ENCODE measurements at regions not wholly inside any gene's neighbourhood (a gene's known extent, or its start where the extent isn't known, plus 50 kb on each side); places are given as distances from the start of the nearest gene placed in this dataset.
A peak's percentile ranks its signal among the peaks of the same experiment; 100 is the strongest.

- Mint-ChIP-seq H3K4me1 (ENCODE audit: low read depth, unreplicated experiment) (no peaks in the 10 kb centered on the region), H3K36me3 (ENCODE audit: unreplicated experiment) (no peaks in the 10 kb centered on the region), H3K27me3 (ENCODE audit: unreplicated experiment) (no peaks in the 10 kb centered on the region), H3K9me3 (ENCODE audit: unreplicated experiment) (no peaks in the 10 kb centered on the region), H3K27ac (ENCODE audit: unreplicated experiment) (no peak overlapping the region), H3K4me3 (ENCODE audit: unreplicated experiment) (no peak overlapping the region)
- no peak for DNase-seq
- no peak for TF ChIP-seq CTCF (IDR thresholded peaks at IDR 0.05; ENCODE audit: partially characterized antibody, unreplicated experiment)
Measured at GRCh38 chr4:136000246-136000645, 1532.0 kb downstream of the PCDH18 start.

DNA sequence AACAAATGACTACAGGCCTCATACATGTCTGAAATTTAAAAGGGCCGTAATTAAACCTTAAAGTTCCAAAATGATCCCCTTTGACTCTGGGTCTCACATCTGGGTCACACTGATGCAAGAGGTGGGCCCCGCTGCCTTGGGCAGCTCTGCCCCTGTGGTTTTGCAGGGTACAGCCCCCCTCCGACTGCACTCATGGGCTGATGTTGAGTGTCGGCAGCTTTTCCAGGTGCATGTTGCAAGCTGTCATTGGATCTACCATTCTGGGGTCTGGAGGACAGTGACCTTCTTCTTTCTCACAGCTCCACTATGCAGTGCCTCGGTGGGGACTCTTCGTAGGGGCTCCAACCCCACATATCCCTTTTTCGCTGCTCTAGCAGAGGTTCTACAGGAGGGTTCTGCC, 1537.9 kb downstream of the PCDH18 start:
- peaks cover 4% of the 10 kb centered on the region for H3K4me1 Mint-ChIP-seq (ENCODE audit: low read depth, unreplicated experiment)
- H3K27ac Mint-ChIP-seq (ENCODE audit: unreplicated experiment), result no peak overlapping the region
- no peaks in the 10 kb centered on the region for H3K27me3 Mint-ChIP-seq (ENCODE audit: unreplicated experiment)
- no peaks in the 10 kb centered on the region for H3K9me3 Mint-ChIP-seq (ENCODE audit: unreplicated experiment)
- no peak overlapping the region for H3K4me3 Mint-ChIP-seq (ENCODE audit: unreplicated experiment)
- DNase-seq, result no peak
- no peaks in the 10 kb centered on the region for H3K36me3 Mint-ChIP-seq (ENCODE audit: unreplicated experiment)
- TF ChIP-seq CTCF (IDR thresholded peaks at IDR 0.05; ENCODE audit: partially characterized antibody, unreplicated experiment), result no peak

DNA sequence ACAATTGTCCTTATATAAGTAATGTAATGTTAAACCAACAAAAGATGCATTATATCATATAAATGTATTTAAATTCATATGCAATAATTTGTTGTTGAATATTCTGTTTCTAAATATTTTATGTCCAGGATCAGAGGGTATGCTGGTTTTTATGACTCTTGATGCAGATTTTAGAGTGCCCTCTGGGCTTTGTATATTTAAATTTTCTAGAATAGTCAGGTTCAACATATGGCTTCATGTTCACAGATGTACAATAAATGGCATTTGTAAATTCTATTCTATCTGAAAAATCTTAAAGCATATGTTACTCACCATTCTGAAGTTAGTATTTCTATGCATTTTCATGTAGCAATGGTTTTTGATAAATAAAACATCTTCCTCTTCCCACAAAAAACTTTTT, 1555.4 kb downstream of the PCDH18 start:
- peak overlapping the region; percentile 12 for H3K27ac Mint-ChIP-seq (ENCODE audit: unreplicated experiment)
- no peak for DNase-seq
- peaks cover 3% of the 10 kb centered on the region for H3K4me1 Mint-ChIP-seq (ENCODE audit: low read depth, unreplicated experiment)
- no peaks in the 10 kb centered on the region for H3K36me3 Mint-ChIP-seq (ENCODE audit: unreplicated experiment)
- H3K27me3 Mint-ChIP-seq (ENCODE audit: unreplicated experiment), result no peaks in the 10 kb centered on the region
- no peak for TF ChIP-seq CTCF (IDR thresholded peaks at IDR 0.05; ENCODE audit: partially characterized antibody, unreplicated experiment)
- no peaks in the 10 kb centered on the region for H3K9me3 Mint-ChIP-seq (ENCODE audit: unreplicated experiment)
- H3K4me3 Mint-ChIP-seq (ENCODE audit: unreplicated experiment), result no peak overlapping the region

DNA sequence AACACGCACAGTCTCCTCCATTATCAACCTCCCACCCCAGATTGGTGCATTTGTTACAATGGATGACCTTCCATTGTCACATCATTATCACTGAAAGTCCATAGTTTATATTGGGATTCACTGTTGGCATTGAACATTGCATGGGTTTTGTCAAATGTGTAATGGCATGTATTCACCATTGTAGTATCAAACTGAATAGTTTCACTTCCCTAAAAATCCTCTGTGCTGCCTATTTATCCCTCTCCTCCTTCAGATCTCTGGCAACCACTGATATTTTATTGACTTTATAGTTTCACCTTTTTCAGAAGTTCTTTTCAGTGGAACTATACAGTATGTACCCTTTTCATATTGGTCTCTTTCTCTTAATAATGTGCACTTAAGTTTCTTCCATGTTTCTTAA, 1565.4 kb downstream of the PCDH18 start:
- Mint-ChIP-seq H3K36me3 (ENCODE audit: unreplicated experiment) (no peaks in the 10 kb centered on the region), H3K4me1 (ENCODE audit: low read depth, unreplicated experiment) (peaks cover 6% of the 10 kb centered on the region), H3K27ac (ENCODE audit: unreplicated experiment) (no peak overlapping the region), H3K4me3 (ENCODE audit: unreplicated experiment) (no peak overlapping the region), H3K9me3 (ENCODE audit: unreplicated experiment) (no peaks in the 10 kb centered on the region), H3K27me3 (ENCODE audit: unreplicated experiment) (no peaks in the 10 kb centered on the region)
- TF ChIP-seq CTCF (IDR thresholded peaks at IDR 0.05; ENCODE audit: partially characterized antibody, unreplicated experiment), result no peak
- DNase-seq, result no peak

- peaks cover 6% of the 10 kb centered on the region for H3K4me1 Mint-ChIP-seq (ENCODE audit: low read depth, unreplicated experiment)
- no peaks in the 10 kb centered on the region for H3K27me3 Mint-ChIP-seq (ENCODE audit: unreplicated experiment)
- TF ChIP-seq CTCF (IDR thresholded peaks at IDR 0.05; ENCODE audit: partially characterized antibody, unreplicated experiment), result no peak
- DNase-seq, result no peak
- no peaks in the 10 kb centered on the region for H3K36me3 Mint-ChIP-seq (ENCODE audit: unreplicated experiment)
- H3K4me3 Mint-ChIP-seq (ENCODE audit: unreplicated experiment), result no peak overlapping the region
- no peak overlapping the region for H3K27ac Mint-ChIP-seq (ENCODE audit: unreplicated experiment)
- no peaks in the 10 kb centered on the region for H3K9me3 Mint-ChIP-seq (ENCODE audit: unreplicated experiment)
Measured at GRCh38 chr4:135963009-135963408, 1569.3 kb downstream of the PCDH18 start.

Data from glutamatergic neuron (in vitro differentiated cells).